Suprapubic skin (tissue), 4 donors: ENCODE measurements at regions not wholly inside any gene's neighbourhood (a gene's known extent, or its start where the extent isn't known, plus 50 kb on each side); places are given as distances from the start of the nearest gene placed in this dataset.
"Not testable (repeated sequence)": the region's sequence is repeated elsewhere in the genome, so short reads cannot be mapped to it uniquely, and the experiment has no call there.

Source experiments
- EP300 ChIP-seq: sonication (generic); formaldehyde crosslinking; IDR thresholded peaks from one replicate; pipeline ENCODE4 v1.6.1; 2017; ENCODE audit warnings: antibody characterized with exemption
- POLR2AphosphoS5 ChIP-seq, 3 donors: sonication (generic); formaldehyde crosslinking; IDR thresholded peaks; one replicate each; pipeline ENCODE4 v1.6.1; 2017; ENCODE audit warnings: antibody characterized with exemption in 3 of 3
- TF ChIP-seq, protein P1 (sequence below), 2 donors: fragments of 200-600 bp in 1 of 2; fragments of 450-650 bp in 1 of 2; sonication (generic) in 1 of 2; IDR thresholded peaks; one replicate each; pipeline ENCODE4 v1.5.1; 2016 to 2019; ENCODE audit warnings: antibody characterized with exemption in 2 of 2, mild to moderate bottlenecking in 1 of 2, moderate library complexity in 1 of 2

DNA sequence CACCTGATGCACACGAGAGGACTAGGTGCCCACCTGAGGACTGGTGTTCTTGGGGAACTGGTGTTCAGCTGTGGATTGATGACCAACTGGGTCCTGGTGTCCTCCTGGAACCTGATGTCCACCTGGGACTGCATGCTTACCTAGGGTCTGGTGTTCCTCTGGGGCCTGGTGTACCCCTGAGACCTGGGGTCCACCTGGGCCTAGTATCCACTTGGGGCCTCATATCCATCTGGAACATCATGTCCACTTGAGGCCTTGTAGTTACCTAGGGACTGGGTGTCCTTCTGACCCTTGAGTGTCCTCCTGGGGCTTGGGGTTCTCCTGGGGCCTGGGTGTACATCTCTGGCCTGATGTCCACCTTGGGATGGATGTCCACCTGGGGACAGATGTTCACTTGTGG, 197.2 kb downstream of the POTEM start:
- TF ChIP-seq POLR2AphosphoS5 (IDR thresholded peaks at IDR 0.05); EP300: not testable (repeated sequence)
- TF ChIP-seq, protein P1, sequence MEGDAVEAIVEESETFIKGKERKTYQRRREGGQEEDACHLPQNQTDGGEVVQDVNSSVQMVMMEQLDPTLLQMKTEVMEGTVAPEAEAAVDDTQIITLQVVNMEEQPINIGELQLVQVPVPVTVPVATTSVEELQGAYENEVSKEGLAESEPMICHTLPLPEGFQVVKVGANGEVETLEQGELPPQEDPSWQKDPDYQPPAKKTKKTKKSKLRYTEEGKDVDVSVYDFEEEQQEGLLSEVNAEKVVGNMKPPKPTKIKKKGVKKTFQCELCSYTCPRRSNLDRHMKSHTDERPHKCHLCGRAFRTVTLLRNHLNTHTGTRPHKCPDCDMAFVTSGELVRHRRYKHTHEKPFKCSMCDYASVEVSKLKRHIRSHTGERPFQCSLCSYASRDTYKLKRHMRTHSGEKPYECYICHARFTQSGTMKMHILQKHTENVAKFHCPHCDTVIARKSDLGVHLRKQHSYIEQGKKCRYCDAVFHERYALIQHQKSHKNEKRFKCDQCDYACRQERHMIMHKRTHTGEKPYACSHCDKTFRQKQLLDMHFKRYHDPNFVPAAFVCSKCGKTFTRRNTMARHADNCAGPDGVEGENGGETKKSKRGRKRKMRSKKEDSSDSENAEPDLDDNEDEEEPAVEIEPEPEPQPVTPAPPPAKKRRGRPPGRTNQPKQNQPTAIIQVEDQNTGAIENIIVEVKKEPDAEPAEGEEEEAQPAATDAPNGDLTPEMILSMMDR (IDR thresholded peaks at IDR 0.05), result not testable (repeated sequence)
